Lung (tissue), 11 donors: ENCODE measurements at regions not wholly inside any gene's neighbourhood (a gene's known extent, or its start where the extent isn't known, plus 50 kb on each side); places are given as distances from the start of the nearest gene placed in this dataset.

Experiments
- ATAC-seq: fragments of 200-7000 bp; cut with Tn5 transposase; one replicate; pipeline ENCODE4 v1.9.1; 2020; ENCODE audit warnings: moderate number of reproducible peaks; ENCODE audit not compliant: insufficient read depth, low FRiP score
- DNase-seq, 3 donors: peaks; one replicate each; pipeline ENCODE4 v3.0.0-alpha.2; 2013 to 2017
- H3K27ac ChIP-seq, 2 donors: one replicate each; pipeline ENCODE4 v1.5.1; 2013; ENCODE audit warnings: mild to moderate bottlenecking in 2 of 2, moderate library complexity in 2 of 2, control low read depth in 1 of 2, inconsistent platforms in 1 of 2, low read depth in 1 of 2, low read length in 1 of 2
- H3K27me3 ChIP-seq, 3 donors: one replicate each; pipeline ENCODE4 v1.5.1; 2013; ENCODE audit warnings: low read length in 2 of 3; ENCODE audit not compliant: control insufficient read depth in 3 of 3, insufficient read depth in 3 of 3
- H3K36me3 ChIP-seq, 4 donors: one replicate each; pipeline ENCODE4 v1.5.1; 2013; ENCODE audit warnings: low read length in 4 of 4, mild to moderate bottlenecking in 1 of 4, moderate library complexity in 1 of 4; ENCODE audit not compliant: control insufficient read depth in 4 of 4, insufficient read depth in 4 of 4
- H3K4me1 ChIP-seq, 5 donors: one replicate each; pipeline ENCODE4 v1.5.1; 2013; ENCODE audit warnings: low read length in 5 of 5, mild to moderate bottlenecking in 2 of 5, moderate library complexity in 1 of 5; ENCODE audit not compliant: control insufficient read depth in 5 of 5, insufficient read depth in 5 of 5
- H3K4me3 ChIP-seq: one replicate; pipeline ENCODE4 v1.5.1; 2013; ENCODE audit warnings: mild to moderate bottlenecking, control low read depth, moderate library complexity
- H3K9ac ChIP-seq, 2 donors: one replicate each; pipeline ENCODE4 v1.5.1; 2013; ENCODE audit warnings: low read length in 2 of 2, control low read depth in 1 of 2; ENCODE audit not compliant: insufficient read depth in 1 of 2
- H3K9me3 ChIP-seq, 4 donors: one replicate each; pipeline ENCODE4 v1.5.1; 2013; ENCODE audit warnings: low read length in 3 of 4, mild to moderate bottlenecking in 1 of 4, moderate library complexity in 1 of 4; ENCODE audit not compliant: control insufficient read depth in 4 of 4, insufficient read depth in 3 of 4
- CTCF ChIP-seq: IDR thresholded peaks from 2 replicates; pipeline ENCODE4 v1.5.1; 2012; ENCODE audit warnings: mild to moderate bottlenecking; ENCODE audit errors: control extremely low read depth, extremely low read depth
- WGBS, 2 donors: extraction: QIAGEN DNeasy Blood & Tissue Kit; methylation state at CpG; one replicate each; pipeline ENCODE4 v1.1.7; 2013; 5-methylcytosine and 5-hydroxymethylcytosine counted together
- donor health status: control.
- donor health status: control.
- donor health status: Bipolar disorder and iron deficiency.
- donor health status: healthy.
- donor health status: DM: yes; HTN: yes; CAD: no.

- H3K4me3 ChIP-seq: no peak overlapping the region
- H3K27ac ChIP-seq: no peak overlapping the region
- WGBS, 2 donors: 71 to 84% methylated on average over 8 of the region's 8 CpGs
- no peaks in the 10 kb centered on the region for H3K36me3 ChIP-seq
- DNase-seq (no peak), ATAC-seq (no peak)
- H3K9ac ChIP-seq: no peak overlapping the region
- no peak for TF ChIP-seq CTCF
- H3K9me3 ChIP-seq: peaks cover 0 to 26% (median 1%) of the 10 kb centered on the region in 4 donors
- H3K27me3 ChIP-seq: peaks cover 0 to 2% (median 0%) of the 10 kb centered on the region in 3 donors
- H3K4me1 ChIP-seq: peaks cover 0 to 5% (median 0%) of the 10 kb centered on the region in 5 donors
Observed at GRCh38 chr2:239535413-239536144, 134.8 kb upstream of the HDAC4 start.

GRCh38 chr2:239534581-239535412, 134.0 kb upstream of the HDAC4 start:
- Histone ChIP-seq H3K4me1 (peaks cover 0 to 5% (median 0%) of the 10 kb centered on the region in 5 donors), H3K9me3 (peaks cover 0 to 31% (median 1%) of the 10 kb centered on the region in 4 donors), H3K27ac (no peak overlapping the region), H3K36me3 (no peaks in the 10 kb centered on the region), H3K27me3 (peaks cover 0 to 2% (median 0%) of the 10 kb centered on the region in 3 donors), H3K4me3 (no peak overlapping the region), H3K9ac (no peak overlapping the region)
- ATAC-seq: no peak
- 90 to 91% methylated on average over 14 of the region's 14 CpGs for WGBS, 2 donors
- no peak for TF ChIP-seq CTCF
- no peak for DNase-seq

GRCh38 chr2:239533569-239534316, 132.9 kb upstream of the HDAC4 start:
- Histone ChIP-seq H3K9ac (no peak overlapping the region), H3K4me1 (peaks cover 0 to 5% (median 0%) of the 10 kb centered on the region in 5 donors), H3K9me3 (peaks cover 0 to 31% (median 1%) of the 10 kb centered on the region in 4 donors), H3K27me3 (peaks cover 0 to 2% (median 0%) of the 10 kb centered on the region in 3 donors), H3K27ac (no peak overlapping the region), H3K36me3 (no peaks in the 10 kb centered on the region), H3K4me3 (no peak overlapping the region)
- TF ChIP-seq CTCF: no peak
- DNase-seq (peak; percentile 56 to 74 (median 57)), ATAC-seq (no peak)
- 78 to 83% methylated on average over 10 of the region's 10 CpGs for WGBS, 2 donors
